Stimulated activated CD4-positive, alpha-beta T cell treated with anti-CD3 and anti-CD28 coated beads, TNF-alpha, amount 100 ng/mL, for 24 hours (primary cell): ENCODE measurements at regions not wholly inside any gene's neighbourhood (a gene's known extent, or its start where the extent isn't known, plus 50 kb on each side); places are given as distances from the start of the nearest gene placed in this dataset.

Source experiments
- DNase-seq, 3 experiments: peaks; one replicate each; pipeline ENCODE4 v3.0.0-alpha.2; 2020; ENCODE audit warnings: low read depth in 3 of 3

GRCh38 chr14:101209594-101209993 lies 306.1 kb upstream of the RTL1 start:
- DNase-seq, result no peak

DNA sequence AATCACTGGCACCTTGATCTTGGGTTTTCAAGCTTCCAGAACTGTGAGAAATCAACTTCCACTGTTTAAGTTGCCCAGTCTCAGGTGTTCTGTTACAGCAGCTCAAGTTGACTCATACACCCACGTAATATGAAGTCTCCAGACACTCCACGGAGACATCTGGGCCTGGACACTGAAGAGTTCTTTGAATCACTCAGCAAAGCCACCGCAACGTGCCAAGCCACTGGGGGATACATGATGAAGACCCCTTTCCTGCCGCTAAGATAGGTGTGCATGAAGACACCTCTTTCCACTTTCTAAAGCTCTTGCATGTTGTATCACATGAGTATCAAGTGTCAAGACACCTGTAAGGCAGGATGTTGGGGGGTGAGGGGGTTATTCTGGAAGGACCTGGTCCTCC lies 311.7 kb upstream of the RTL1 start:
- no peak for DNase-seq

DNA sequence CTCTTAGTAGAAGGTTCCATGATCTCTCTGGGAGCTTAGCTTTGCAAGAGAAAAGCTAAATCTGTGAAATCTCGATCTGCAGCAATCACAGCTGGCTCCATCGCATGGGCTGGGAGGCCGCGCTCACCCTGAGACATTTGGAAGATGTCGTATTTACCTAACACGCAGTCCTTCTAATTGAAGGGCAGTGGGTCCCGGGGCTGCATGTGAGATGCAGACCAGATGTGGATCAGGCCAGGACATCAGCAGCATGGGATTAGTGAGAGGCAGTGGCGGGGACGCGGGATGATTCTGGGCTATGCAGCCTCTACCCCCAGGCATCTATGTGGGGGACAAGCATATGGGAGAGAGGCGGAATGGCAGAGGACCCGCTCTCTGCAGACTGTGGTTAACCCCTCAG lies 312.4 kb upstream of the RTL1 start:
- DNase-seq, result no peak

GRCh38 chr14:101216366-101217079 lies 313.0 kb upstream of the RTL1 start:
- no peak for DNase-seq

GRCh38 chr14:101217080-101217463 lies 313.6 kb upstream of the RTL1 start:
- no peak for DNase-seq

- no peak for DNase-seq
These were observed 314.3 kb upstream of the RTL1 start for GRCh38 chr14:101217616-101218371.

DNA sequence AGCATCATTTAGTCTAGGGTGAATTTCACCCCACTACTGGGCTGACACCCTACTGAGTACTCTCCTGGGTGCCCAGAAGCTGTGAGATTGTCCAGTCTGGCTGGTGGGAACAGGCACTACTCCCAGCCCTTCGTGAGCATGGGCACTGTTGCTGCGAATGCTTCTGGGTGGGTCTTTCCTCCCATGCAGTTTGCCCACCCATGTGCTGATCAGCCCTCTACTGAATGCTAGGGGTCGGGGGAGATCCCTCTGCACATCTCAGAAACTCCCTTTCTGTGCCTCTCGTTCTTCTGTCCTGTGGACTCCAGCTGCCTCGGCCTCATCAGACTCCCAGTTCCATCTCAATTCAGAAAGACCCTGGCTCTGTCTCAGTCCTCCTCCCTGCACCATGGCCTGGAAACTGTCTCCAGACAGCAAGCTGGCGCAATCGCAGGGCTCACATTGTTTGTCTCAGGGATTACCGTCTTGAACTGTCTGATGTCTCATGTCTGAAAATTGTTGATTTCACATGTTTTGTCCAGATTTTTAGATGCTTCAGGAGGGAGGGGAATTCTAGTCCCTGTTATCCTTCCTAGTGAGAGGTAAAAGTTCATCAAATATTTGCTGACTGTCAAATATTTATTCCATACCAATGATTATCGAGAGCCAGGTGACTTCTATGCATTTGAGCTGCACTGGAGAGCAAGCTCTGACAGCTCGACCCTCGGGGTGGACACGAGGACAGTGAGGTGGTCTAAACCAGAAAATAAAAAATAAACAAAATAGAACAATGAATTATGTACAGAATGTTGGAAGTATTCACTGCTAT lies 316.6 kb upstream of the RTL1 start:
- no peak for DNase-seq

DNA sequence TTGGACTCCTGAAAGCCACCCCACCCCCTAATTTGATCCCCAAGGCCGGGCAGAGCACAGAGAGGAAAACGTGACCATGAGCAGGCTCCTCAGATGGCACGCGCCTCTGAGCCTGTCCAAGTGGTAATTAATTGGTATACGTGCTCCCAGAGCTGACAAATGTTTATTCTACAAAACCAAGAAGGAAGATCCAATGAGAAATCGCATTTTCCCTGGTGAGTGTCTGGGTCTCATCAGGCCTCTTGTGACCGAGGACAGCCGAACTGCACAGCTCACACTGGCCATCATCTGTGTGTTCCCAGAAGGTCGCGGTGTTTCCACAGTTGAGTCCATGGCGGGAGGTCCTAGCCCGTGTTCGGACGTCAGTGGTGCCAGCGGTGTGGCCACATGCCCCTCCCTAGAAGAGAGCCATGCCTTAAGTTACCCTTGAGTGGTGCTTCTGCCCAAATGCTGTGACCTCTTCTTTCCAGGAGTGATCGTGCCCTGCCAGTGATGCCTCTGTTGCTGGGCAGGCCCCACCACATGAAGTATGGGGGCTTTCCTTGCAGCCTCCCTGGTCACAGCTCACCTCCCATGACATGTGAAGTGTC lies 317.5 kb upstream of the RTL1 start:
- no peak for DNase-seq

GRCh38 chr14:101221549-101222160 lies 318.1 kb upstream of the RTL1 start:
- no peak for DNase-seq

GRCh38 chr14:101222362-101223070 lies 319.0 kb upstream of the RTL1 start:
- no peak for DNase-seq

GRCh38 chr14:101223127-101223526 lies 319.6 kb upstream of the RTL1 start:
- DNase-seq, result no peak

DNA sequence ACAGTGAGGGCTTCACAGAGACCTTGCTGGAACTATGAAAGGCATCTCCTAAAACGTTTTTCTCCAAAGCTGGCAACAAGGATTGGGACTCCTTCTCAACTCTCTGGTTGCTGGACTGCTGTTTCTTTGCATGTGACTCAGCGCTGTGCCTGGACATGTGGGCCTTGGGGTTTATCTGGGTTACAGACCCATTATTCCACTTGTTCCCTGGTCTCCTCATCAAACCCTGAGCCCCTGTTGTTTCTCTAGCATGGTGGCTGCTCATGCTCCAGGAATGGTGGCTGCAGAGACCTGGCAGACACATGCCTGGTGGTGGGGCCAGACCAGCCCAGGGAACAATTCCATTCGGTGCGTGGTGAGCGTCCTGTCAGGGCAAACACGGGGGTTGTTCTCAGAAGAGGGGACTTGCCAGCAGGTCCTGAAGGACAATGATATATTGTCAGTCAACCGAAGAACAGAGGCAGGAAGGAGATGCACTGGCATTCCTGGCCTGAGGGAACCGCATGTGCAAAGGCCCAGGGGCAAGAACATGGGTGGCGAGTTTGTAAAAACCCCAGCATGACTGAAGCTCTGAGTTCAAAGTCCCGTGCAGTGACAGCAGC lies 320.1 kb upstream of the RTL1 start:
- no peak for DNase-seq

- no peak for DNase-seq
These were observed 321.0 kb upstream of the RTL1 start for GRCh38 chr14:101224356-101225156.

DNA sequence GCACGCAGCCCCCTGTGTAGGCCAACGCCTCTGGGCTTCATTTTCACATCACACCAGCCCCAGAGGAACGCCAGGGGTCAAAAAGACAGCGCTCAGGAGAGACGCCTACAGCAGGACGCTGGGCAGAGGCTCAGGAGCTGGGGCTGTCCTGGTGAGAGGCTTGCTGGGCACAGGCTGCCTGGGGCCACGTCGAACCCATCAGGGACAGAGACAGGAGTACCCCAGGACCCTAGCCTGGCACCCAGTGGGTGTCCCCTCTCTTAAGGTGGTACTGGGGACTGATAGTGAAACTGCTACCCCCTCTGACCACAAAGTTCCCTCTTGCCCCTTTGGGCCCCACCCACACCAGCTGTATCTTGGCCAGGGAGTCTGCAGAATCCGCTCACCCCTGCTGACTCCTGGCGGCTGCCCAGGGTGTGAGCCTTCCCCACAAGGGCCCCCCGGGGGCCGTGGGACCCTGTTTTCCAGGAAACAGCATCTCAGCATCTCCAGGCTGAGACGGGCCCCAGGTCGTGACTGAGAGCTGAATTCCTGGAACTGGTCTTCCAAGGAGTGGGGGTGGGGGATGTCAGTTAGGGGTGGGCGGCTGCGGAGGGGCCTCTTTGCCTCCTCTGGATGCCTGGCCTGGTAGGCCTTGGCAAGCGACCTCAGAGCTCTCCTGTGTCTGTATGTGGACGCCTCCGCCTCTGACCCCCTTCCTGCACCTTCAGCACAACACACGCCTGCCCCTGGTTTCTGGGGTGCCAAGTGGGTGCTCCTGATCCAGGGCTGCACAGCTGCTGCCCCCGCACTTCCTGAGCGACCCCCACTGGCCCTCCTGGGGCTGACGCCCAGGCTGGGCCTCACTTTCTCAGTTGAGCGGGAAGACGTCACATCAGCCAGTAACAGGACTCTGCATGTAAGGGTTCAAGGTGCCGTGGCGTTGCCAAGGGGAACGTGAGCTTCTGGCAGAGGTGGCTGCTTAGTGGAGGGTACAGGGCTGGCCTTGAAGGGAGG lies 321.9 kb upstream of the RTL1 start:
- DNase-seq, result no peak

GRCh38 chr14:101226265-101226602 lies 322.7 kb upstream of the RTL1 start:
- no peak for DNase-seq

DNA sequence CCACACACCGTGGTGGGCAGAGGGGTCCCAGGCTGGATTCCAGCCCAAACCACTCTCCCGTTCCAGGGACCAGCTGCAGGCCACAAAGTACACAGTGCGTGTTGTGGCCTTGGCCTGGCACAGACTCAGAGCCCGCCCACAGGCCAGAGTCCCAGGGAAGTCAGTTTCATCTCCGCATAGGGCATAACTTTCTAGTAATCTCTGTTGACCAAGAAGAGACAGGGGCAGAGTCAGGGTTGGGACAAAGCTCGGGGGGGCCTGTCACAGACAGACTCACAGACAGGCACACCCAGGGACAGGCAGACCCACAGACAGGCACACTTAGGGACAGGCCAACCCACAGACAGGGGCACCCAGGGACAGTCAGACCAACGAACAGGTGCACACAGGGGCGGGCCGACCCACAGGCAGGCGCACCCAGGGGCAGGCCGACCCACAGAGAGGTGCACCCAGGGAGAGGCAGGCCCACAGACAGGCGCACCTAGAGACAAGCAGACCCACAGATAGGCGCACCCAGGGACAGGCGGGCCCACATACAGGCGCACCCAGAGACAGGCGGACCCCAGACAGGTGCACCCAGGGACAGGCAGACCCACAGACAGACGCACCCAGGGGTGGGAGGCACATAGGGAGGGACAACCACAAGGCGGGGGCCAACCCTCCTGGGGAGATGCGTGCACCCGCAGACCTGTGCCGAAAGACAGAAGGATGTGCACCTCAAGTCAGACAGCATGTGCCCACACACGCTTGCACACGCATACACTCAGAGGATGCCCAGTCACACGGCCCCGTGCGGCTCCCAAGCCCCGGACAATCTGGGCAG lies 323.3 kb upstream of the RTL1 start:
- DNase-seq, result no peak

GRCh38 chr14:101227611-101228594 lies 324.4 kb upstream of the RTL1 start:
- no peak for DNase-seq
